AG04449 (cell line): ENCODE measurements at regions not wholly inside any gene's neighbourhood (a gene's known extent, or its start where the extent isn't known, plus 50 kb on each side); places are given as distances from the start of the nearest gene placed in this dataset.
"Not testable (repeated sequence)": the region's sequence is repeated elsewhere in the genome, so short reads cannot be mapped to it uniquely, and the experiment has no call there.

Source experiments
- CTCF ChIA-PET: fragments of 350-600 bp; formaldehyde crosslinking; extraction: SDS; loops from one replicate; lab custom pipeline; 2021; ENCODE audit warnings: antibody characterized with exemption; lab: Yijun Ruan, JAX
- POLR2A ChIA-PET: fragments of 400-600, 350-600 bp; formaldehyde crosslinking; extraction: SDS; loops from one replicate; lab custom pipeline; 2020; ENCODE audit warnings: antibody characterized with exemption, inconsistent platforms; lab: Yijun Ruan, JAX
- DNase-seq: peaks from one replicate; pipeline ENCODE4 v3.0.0-alpha.2; 2010; ENCODE audit warnings: low read depth, low spot score
- H3K4me3 ChIP-seq: 2 replicates; pipeline ENCODE4 v1.5.1; 2011; ENCODE audit warnings: low read depth, mild to moderate bottlenecking, control low read depth, low read length
- TF ChIP-seq, protein P1 (sequence below): IDR thresholded peaks from one replicate; pipeline ENCODE4 v1.5.1; 2011; ENCODE audit warnings: mild to moderate bottlenecking, moderate library complexity, low read length, control low read depth, inconsistent platforms; ENCODE audit not compliant: insufficient read depth; ENCODE audit errors: missing control alignments

DNA sequence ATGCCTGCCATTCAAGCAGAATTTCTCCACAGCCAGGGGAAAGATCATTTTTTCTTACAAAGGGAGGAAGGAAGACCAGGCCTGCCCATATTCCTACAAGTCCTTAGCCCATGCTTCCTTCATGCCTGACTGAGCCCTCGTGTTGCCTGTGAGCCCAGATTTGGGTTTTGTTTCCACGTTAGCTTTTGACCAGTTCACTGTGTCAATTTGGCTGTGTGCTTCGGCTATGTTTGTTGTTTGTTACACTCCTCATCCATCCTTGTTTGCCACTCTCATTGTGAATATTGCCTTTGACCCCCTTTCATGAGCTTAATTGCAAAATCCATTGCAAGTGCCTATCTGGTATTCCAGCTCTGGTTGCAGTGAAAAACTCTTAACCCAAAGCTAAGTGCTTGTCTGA is 84.7 kb upstream of the RIOK2 start:
- DNase-seq, result no peak
- no peak overlapping the region for H3K4me3 ChIP-seq
- ChIA-PET POLR2A (no interaction called here), CTCF (no interaction called here)
- TF ChIP-seq, protein P1, sequence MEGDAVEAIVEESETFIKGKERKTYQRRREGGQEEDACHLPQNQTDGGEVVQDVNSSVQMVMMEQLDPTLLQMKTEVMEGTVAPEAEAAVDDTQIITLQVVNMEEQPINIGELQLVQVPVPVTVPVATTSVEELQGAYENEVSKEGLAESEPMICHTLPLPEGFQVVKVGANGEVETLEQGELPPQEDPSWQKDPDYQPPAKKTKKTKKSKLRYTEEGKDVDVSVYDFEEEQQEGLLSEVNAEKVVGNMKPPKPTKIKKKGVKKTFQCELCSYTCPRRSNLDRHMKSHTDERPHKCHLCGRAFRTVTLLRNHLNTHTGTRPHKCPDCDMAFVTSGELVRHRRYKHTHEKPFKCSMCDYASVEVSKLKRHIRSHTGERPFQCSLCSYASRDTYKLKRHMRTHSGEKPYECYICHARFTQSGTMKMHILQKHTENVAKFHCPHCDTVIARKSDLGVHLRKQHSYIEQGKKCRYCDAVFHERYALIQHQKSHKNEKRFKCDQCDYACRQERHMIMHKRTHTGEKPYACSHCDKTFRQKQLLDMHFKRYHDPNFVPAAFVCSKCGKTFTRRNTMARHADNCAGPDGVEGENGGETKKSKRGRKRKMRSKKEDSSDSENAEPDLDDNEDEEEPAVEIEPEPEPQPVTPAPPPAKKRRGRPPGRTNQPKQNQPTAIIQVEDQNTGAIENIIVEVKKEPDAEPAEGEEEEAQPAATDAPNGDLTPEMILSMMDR, result no peak

- no peak overlapping the region for H3K4me3 ChIP-seq
- no peak for DNase-seq
- ChIA-PET POLR2A (no interaction called here), CTCF (no interaction called here)
- TF ChIP-seq, protein P1, result no peak
These were observed 93.5 kb upstream of the RIOK2 start for GRCh38 chr5:97276474-97277120.

GRCh38 chr5:97281257-97281656 is 98.2 kb upstream of the RIOK2 start:
- no peak for DNase-seq
- H3K4me3 ChIP-seq, result no peak overlapping the region
- POLR2A ChIA-PET, result no interaction called here
- CTCF ChIA-PET, result no interaction called here
- TF ChIP-seq, protein P1, result no peak

DNA sequence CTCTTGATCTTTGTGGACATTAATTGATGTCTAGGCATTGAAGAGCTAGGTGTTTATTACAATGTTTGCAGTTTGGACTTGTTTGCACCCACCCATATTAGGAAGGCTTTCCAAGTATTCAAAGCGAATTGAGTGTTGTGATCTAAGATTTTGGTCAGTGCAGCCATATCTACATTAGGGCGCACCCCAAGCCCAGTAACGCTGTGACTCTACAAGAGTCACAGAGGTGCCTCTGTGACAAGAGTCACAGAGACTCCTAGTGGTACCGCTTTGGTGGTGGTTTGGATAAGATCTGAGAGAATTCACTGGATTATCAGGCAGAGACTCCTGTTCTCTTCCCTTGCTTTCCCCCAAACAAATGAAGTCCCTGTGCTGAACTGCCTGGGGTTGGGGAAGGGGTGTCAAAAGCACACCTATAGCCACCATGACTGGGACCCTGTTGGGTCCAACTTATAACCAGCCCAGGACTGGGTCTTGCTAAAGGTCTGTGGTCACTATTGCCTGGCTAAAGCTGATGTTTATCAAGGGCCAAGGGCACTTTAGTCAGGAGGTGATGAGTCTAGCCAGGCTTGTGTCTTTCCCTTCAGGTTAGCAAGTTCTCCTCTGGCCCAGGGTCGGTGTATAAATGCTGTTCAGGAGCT is 114.1 kb upstream of the RIOK2 start:
- TF ChIP-seq, protein P1, result peak; percentile 18
- no peak for DNase-seq
- no peak overlapping the region for H3K4me3 ChIP-seq
- ChIA-PET CTCF (interaction anchor here (0.5 to 1.9 kb wide), 7 partner anchors 114 to 1475 kb away, joined by 3 to 10 read pairs (median 3); no protein-coding TSS in a partner anchor), POLR2A (no interaction called here)

DNA sequence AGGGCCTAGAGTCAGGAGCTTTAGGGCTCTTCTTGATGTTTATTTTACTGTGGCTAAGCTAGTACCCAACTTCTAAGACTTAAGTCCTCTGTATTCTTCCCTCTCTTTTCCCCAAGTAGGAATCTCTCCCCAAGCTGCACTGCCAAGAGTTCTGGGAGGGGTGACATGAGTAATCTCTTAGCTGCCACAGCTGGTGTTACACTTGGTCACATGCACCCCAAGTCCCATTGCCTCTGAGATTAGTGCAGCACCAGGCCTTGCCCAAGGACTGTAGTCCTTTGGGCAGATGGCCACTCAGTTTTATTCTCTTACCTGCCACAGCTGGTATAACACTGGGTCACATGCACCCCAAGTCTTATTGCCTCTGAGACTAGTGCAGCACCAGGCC is 114.7 kb upstream of the RIOK2 start:
- ChIA-PET POLR2A (no interaction called here), CTCF (interaction anchor here (0.5 to 1.9 kb wide), 6 partner anchors 114 to 1475 kb away, joined by 3 to 10 read pairs (median 4); no protein-coding TSS in a partner anchor)
- TF ChIP-seq, protein P1, result no peak
- no peak for DNase-seq
- no peak overlapping the region for H3K4me3 ChIP-seq

DNA sequence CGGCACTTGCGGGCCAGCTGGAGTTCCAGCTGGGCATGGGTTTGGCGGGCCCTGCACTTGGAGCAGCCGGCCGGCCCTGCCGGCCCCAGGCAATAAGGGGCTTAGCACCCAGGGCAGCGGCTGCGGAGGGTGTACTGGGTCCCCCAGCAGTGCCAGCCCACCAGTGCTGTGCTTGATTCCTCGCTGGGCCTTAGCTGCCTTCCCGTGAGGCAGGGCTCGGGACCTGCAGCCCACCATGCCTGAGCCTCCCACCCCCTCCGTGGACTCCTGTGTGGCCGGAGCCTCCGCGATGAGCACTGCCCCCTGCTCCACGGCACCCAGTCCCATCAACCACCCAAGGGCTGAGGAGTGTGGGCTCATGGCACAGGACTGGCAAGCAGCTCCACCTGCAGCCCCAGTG is 118.1 kb upstream of the RIOK2 start:
- DNase-seq, POLR2A ChIA-PET, H3K4me3 ChIP-seq, CTCF ChIA-PET: not testable (repeated sequence)
